HepG2 (cell line): ENCODE measurements at regions not wholly inside any gene's neighbourhood (a gene's known extent, or its start where the extent isn't known, plus 50 kb on each side); places are given as distances from the start of the nearest gene placed in this dataset.

Experiments
- ATAC-seq: fragments of 200-7000 bp; cut with Tn5 transposase; 3 replicates; pipeline ENCODE4 v1.9.1; 2020; ENCODE audit warnings: mild to moderate bottlenecking, moderate library complexity
- BruUV-seq: library from RNA; stranded (reverse); fragments of 400-500 nt; replicated peaks from 2 replicates; lab custom pipeline; 2021; lab: Mats Ljungman, UMichigan
- CTCF ChIA-PET: fragments of 300-600 bp; formaldehyde crosslinking; extraction: SDS; loops from one replicate; lab custom pipeline; 2021; ENCODE audit warnings: low total read pairs, inconsistent platforms, low intra/inter-chr PET ratio; lab: Yijun Ruan, JAX
- POLR2A ChIA-PET: fragments of 350-600 bp; sonication (Branson Sonifier 250); formaldehyde crosslinking; loops from one replicate; lab custom pipeline; 2020; ENCODE audit warnings: antibody characterized with exemption, inconsistent platforms; lab: Yijun Ruan, JAX
- DNase-seq: peaks from one replicate; pipeline ENCODE4 v3.0.0-alpha.2; 2015; ENCODE audit warnings: low spot score
- FAIRE-seq: peaks from 3 replicates; lab custom pipeline; 2011; peaks lifted over from hg19 to GRCh38; lab: Jason Lieb, UNC
- H2AFZ ChIP-seq: one replicate; pipeline ENCODE4 v1.6.1; 2011; ENCODE audit warnings: low read length, inconsistent platforms
- H3K27ac ChIP-seq: fragments of 300-600 bp; 3 replicates; pipeline ENCODE4 v1.8.0; 2011; ENCODE audit warnings: mixed run types, mild to moderate bottlenecking, mixed read lengths, low read length, inconsistent platforms; ENCODE audit not compliant: insufficient read depth; ENCODE audit errors: extremely low read length
- H3K27me3 ChIP-seq, 2 experiments: fragments of 200-600 bp in 1 of 2; 2 replicates in 1 of 2; 3 replicates in 1 of 2; pipeline versions ENCODE4 v1.6.0 to v1.8.0; 2011; ENCODE audit warnings: low read length in 2 of 2, mild to moderate bottlenecking in 2 of 2, moderate library complexity in 2 of 2, inconsistent platforms in 1 of 2; ENCODE audit not compliant: insufficient read depth in 2 of 2, control insufficient read depth in 1 of 2
- H3K36me3 ChIP-seq, 2 experiments: fragments of 200-600 bp in 1 of 2; replicated peaks in 1 of 2; 2 replicates in 1 of 2; 3 replicates in 1 of 2; pipeline versions ENCODE4 v1.5.1 to v1.8.0; 2011; ENCODE audit warnings: low read length in 2 of 2, inconsistent platforms in 1 of 2; ENCODE audit not compliant: insufficient read depth in 2 of 2, control insufficient read depth in 1 of 2
- H3K4me1 ChIP-seq: 2 replicates; pipeline ENCODE4 v1.5.1; 2012; ENCODE audit warnings: low read length, inconsistent platforms; ENCODE audit not compliant: insufficient read depth
- H3K4me2 ChIP-seq: 2 replicates; pipeline ENCODE4 v1.6.0; 2011; ENCODE audit warnings: low read depth, low read length, inconsistent platforms
- H3K4me3 ChIP-seq, 3 experiments: fragments of 200-600 bp in 1 of 3; sonication (generic), shearing (Covaris generic) in 1 of 3; replicated peaks in 1 of 3; 2 replicates each; pipeline ENCODE4 v1.5.1; 2011 to 2016; ENCODE audit warnings: low read length in 3 of 3, inconsistent platforms in 2 of 3, low read depth in 2 of 3, mild to moderate bottlenecking in 2 of 3, control low read depth in 1 of 3, mixed read lengths in 1 of 3; ENCODE audit not compliant: insufficient read depth in 1 of 3
- H3K79me2 ChIP-seq: one replicate; pipeline ENCODE4 v1.6.1; 2011; ENCODE audit warnings: low read length, inconsistent platforms; ENCODE audit not compliant: insufficient read depth
- H3K9ac ChIP-seq: 2 replicates; pipeline ENCODE4 v1.6.0; 2011; ENCODE audit warnings: mild to moderate bottlenecking, low read depth, low read length, inconsistent platforms; ENCODE audit not compliant: insufficient read depth
- H3K9me3 ChIP-seq: 2 replicates; pipeline ENCODE4 v1.5.1; 2012; ENCODE audit warnings: mild to moderate bottlenecking, low read length
- H4K20me1 ChIP-seq: 2 replicates; pipeline ENCODE4 v1.6.0; 2011; ENCODE audit warnings: inconsistent platforms, mild to moderate bottlenecking, low read length, moderate library complexity; ENCODE audit not compliant: insufficient read depth
- BHLHE40 ChIP-seq: IDR thresholded peaks from 2 replicates; pipeline ENCODE4 v1.6.1; 2011; ENCODE audit warnings: low read length, improper control_type of control experiment
- EED ChIP-seq: sonication (generic); formaldehyde crosslinking; IDR thresholded peaks from 2 replicates; pipeline ENCODE4 v1.5.0; 2020; ENCODE audit warnings: mild to moderate bottlenecking, missing genetic modification reagents
- ELK4 ChIP-seq: sonication (generic); formaldehyde crosslinking; IDR thresholded peaks from 2 replicates; pipeline ENCODE4 v1.9.0; 2021; ENCODE audit warnings: missing genetic modification reagents, borderline replicate concordance
- FLYWCH1 ChIP-seq: sonication (generic); formaldehyde crosslinking; IDR thresholded peaks from 2 replicates; pipeline ENCODE4 v1.8.1; 2023; ENCODE audit warnings: mild to moderate bottlenecking, missing genetic modification reagents
- IKZF5 ChIP-seq: IDR thresholded peaks from 2 replicates; pipeline ENCODE4 v1.6.1; 2018; ENCODE audit warnings: missing genetic modification reagents, mild to moderate bottlenecking, missing compliant biosample characterization
- LCORL ChIP-seq, 2 experiments: fragments of 450-650 bp in 1 of 2; sonication (generic) in 1 of 2; formaldehyde crosslinking in 1 of 2; IDR thresholded peaks; 2 replicates each; pipeline versions ENCODE4 v1.5.0 to v1.6.1; 2017 to 2020; ENCODE audit warnings: antibody characterized with exemption in 1 of 2, missing genetic modification reagents in 1 of 2
- NFKB2 ChIP-seq: sonication (generic); formaldehyde crosslinking; IDR thresholded peaks from 2 replicates; pipeline ENCODE4 v1.4.0; 2020; ENCODE audit warnings: missing genetic modification reagents, borderline replicate concordance
- PRDM15 ChIP-seq: sonication (generic); formaldehyde crosslinking; IDR thresholded peaks from 2 replicates; pipeline ENCODE4 v1.4.0; 2020; ENCODE audit warnings: missing genetic modification reagents
- SMC3 ChIP-seq: IDR thresholded peaks from 2 replicates; pipeline ENCODE4 v1.6.1; 2011; ENCODE audit warnings: low read length, improper control_type of control experiment
- TEAD3 ChIP-seq: optimal IDR thresholded peaks from 2 replicates; pipeline ENCODE3; 2016; ENCODE audit warnings: borderline replicate concordance
- ZBTB33 ChIP-seq: sonication (generic); formaldehyde crosslinking; IDR thresholded peaks from 2 replicates; pipeline ENCODE4 v1.4.0; 2020; ENCODE audit warnings: missing genetic modification reagents
- ZBTB42 ChIP-seq: sonication (generic); formaldehyde crosslinking; IDR thresholded peaks from 2 replicates; pipeline ENCODE4 v1.5.0; 2020; ENCODE audit warnings: mild to moderate bottlenecking, missing genetic modification reagents
- ZNF160 ChIP-seq: sonication (generic); formaldehyde crosslinking; IDR thresholded peaks from 2 replicates; pipeline ENCODE4 v1.8.0; 2022; ENCODE audit warnings: mild to moderate bottlenecking, inconsistent platforms, missing genetic modification reagents
- ZNF296 ChIP-seq: sonication (generic); formaldehyde crosslinking; conservative IDR thresholded peaks from 2 replicates; pipeline ENCODE4 v1.5.0; 2020; ENCODE audit warnings: mild to moderate bottlenecking, missing genetic modification reagents
- ZNF350 ChIP-seq: sonication (generic); formaldehyde crosslinking; IDR thresholded peaks from 2 replicates; pipeline ENCODE4 v1.4.0; 2020; ENCODE audit warnings: mild to moderate bottlenecking, low read depth, missing genetic modification reagents, borderline replicate concordance
- ZNF484 ChIP-seq: sonication (generic); formaldehyde crosslinking; IDR thresholded peaks from 2 replicates; pipeline ENCODE4 v1.5.1; 2020; ENCODE audit warnings: mild to moderate bottlenecking, low read depth, missing genetic modification reagents, borderline replicate concordance
- ZNF589 ChIP-seq: sonication (generic); formaldehyde crosslinking; conservative IDR thresholded peaks from 2 replicates; pipeline ENCODE4 v1.8.0; 2022; ENCODE audit warnings: mild to moderate bottlenecking, moderate library complexity, missing genetic modification reagents
- ZNF7 ChIP-seq: IDR thresholded peaks from 2 replicates; pipeline ENCODE4 v1.6.1; 2016; ENCODE audit warnings: missing biosample characterization, missing genetic modification reagents
- WGBS: methylation state at CpG from one replicate; pipeline ENCODE4 v1.1.6; 2017; ENCODE audit warnings: low lambda C conversion rate; 5-methylcytosine and 5-hydroxymethylcytosine counted together
- in situ Hi-C: cut with HindIII; loops from 2 replicates; pipeline ENCODE4 v1.10.0; 2017; ENCODE audit warnings: low pct_unique_long_range_greater_than_20kb; ENCODE audit not compliant: extremely low pct_ligation_motif_present
- intact Hi-C: fragments of 100-400 bp; cut with micrococcal nuclease; formaldehyde crosslinking; loops from one replicate; pipeline ENCODE4 v1.10.0; 2022; ENCODE audit not compliant: unreplicated experiment

GRCh38 chr6:118735320-118735719 lies 83.9 kb upstream of the CEP85L start (continued):
- TF ChIP-seq ZNF7 (CRISPR knock-in tag) (no peak), PRDM15 (CRISPR knock-in tag) (no peak), BHLHE40 (no peak), IKZF5 (CRISPR knock-in tag) (no peak), ZNF296 (no peak), TEAD3 (CRISPR knock-in tag) (peak; percentile 26), SMC3 (peak; percentile 6; the same call in 1 of the 2 replicates), ZNF350 (CRISPR knock-in tag) (no peak)

- no peaks in the 10 kb centered on the region for H4K20me1 ChIP-seq
- no peak for FAIRE-seq
- DNase-seq, result no peak
- H3K9ac ChIP-seq, result no peak overlapping the region
- H3K4me1 ChIP-seq, result no peaks in the 10 kb centered on the region
- 36% methylated on average over 5 of the region's 5 CpGs for WGBS
- CTCF ChIA-PET, result no interaction called here
- H3K27me3 ChIP-seq, result peaks cover 0 to 24% of the 10 kb centered on the region in 2 experiments; a peak in 3 of 5 replicates
- intact Hi-C loops, result no loop called here
- POLR2A ChIA-PET, result no interaction called here
- no peak for ATAC-seq
- H3K4me3 ChIP-seq, result no peak overlapping the region
- no TSS peak for BruUV-seq
- no peak overlapping the region for H3K4me2 ChIP-seq
- H3K36me3 ChIP-seq, result no peaks in the 10 kb centered on the region
- no peak overlapping the region for H2AFZ ChIP-seq
- in situ Hi-C loops, result no loop called here
- no peaks in the 10 kb centered on the region for H3K9me3 ChIP-seq
- no peaks in the 10 kb centered on the region for H3K79me2 ChIP-seq
- H3K27ac ChIP-seq, result no peak overlapping the region
- TF ChIP-seq LCORL (IDR thresholded peaks at IDR 0.05) (no peak), LCORL (CRISPR knock-in tag; IDR thresholded peaks at IDR 0.05) (no peak), ZNF484 (no peak), ELK4 (CRISPR knock-in tag) (no peak), ZNF160 (CRISPR knock-in tag) (no peak), EED (CRISPR knock-in tag) (no peak), ZBTB42 (no peak), ZBTB33 (CRISPR knock-in tag) (no peak), FLYWCH1 (CRISPR knock-in tag) (no peak), NFKB2 (CRISPR knock-in tag) (no peak), ZNF589 (no peak)
Observed at GRCh38 chr6:118725944-118726343, 74.6 kb upstream of the CEP85L start.
